ENCODE measurements at regions not wholly inside any gene's neighbourhood (a gene's known extent, or its start where the extent isn't known, plus 50 kb on each side); places are given as distances from the start of the nearest gene placed in this dataset.
"Not testable (repeated sequence)": the region's sequence is repeated elsewhere in the genome, so short reads cannot be mapped to it uniquely, and the experiment has no call there.

GRCh38 chr10:93226619-93227018 lies 152.9 kb downstream of the CYP26A1 start:
- Histone ChIP-seq H3K4me3 (ENCODE audit: low read depth, low read length) (no peak overlapping the region), H3K27me3 (ENCODE audit: control insufficient read depth, insufficient read depth, low read length) (no peaks in the 10 kb centered on the region), H3K36me3 (ENCODE audit: control insufficient read depth, insufficient read depth, low read length) (no peaks in the 10 kb centered on the region)
- DNase-seq (ENCODE audit: low read depth) (no peak), FAIRE-seq (no peak)
- TF ChIP-seq CTCF (IDR thresholded peaks at IDR 0.05; ENCODE audit: insufficient read depth, low read length, severe bottlenecking): no peak

- FAIRE-seq; H3K4me3 ChIP-seq (ENCODE audit: low read depth, low read length); H3K36me3 ChIP-seq (ENCODE audit: control insufficient read depth, insufficient read depth, low read length); DNase-seq (ENCODE audit: low read depth); H3K27me3 ChIP-seq (ENCODE audit: control insufficient read depth, insufficient read depth, low read length): not testable (repeated sequence)
Observed at GRCh38 chr10:93230596-93230995, 156.9 kb downstream of the CYP26A1 start.

- not testable (repeated sequence) for DNase-seq (ENCODE audit: low read depth); H3K36me3 ChIP-seq (ENCODE audit: control insufficient read depth, insufficient read depth, low read length); H3K27me3 ChIP-seq (ENCODE audit: control insufficient read depth, insufficient read depth, low read length); H3K4me3 ChIP-seq (ENCODE audit: low read depth, low read length); FAIRE-seq
Observed at GRCh38 chr10:93232159-93232558, 158.5 kb downstream of the CYP26A1 start.

- not testable (repeated sequence) for H3K27me3 ChIP-seq (ENCODE audit: control insufficient read depth, insufficient read depth, low read length); H3K4me3 ChIP-seq (ENCODE audit: low read depth, low read length); DNase-seq (ENCODE audit: low read depth); FAIRE-seq; H3K36me3 ChIP-seq (ENCODE audit: control insufficient read depth, insufficient read depth, low read length)
Observed at GRCh38 chr10:93234940-93235339, 161.2 kb downstream of the CYP26A1 start.

- TF ChIP-seq CTCF (IDR thresholded peaks at IDR 0.05; ENCODE audit: insufficient read depth, low read length, severe bottlenecking): no peak
- no peak overlapping the region for H3K4me3 ChIP-seq (ENCODE audit: low read depth, low read length)
- peaks cover 6% of the 10 kb centered on the region for H3K27me3 ChIP-seq (ENCODE audit: control insufficient read depth, insufficient read depth, low read length)
- H3K36me3 ChIP-seq (ENCODE audit: control insufficient read depth, insufficient read depth, low read length): no peaks in the 10 kb centered on the region
- no peak for FAIRE-seq
- DNase-seq (ENCODE audit: low read depth): no peak
Observed at GRCh38 chr10:93235686-93236085, 162.0 kb downstream of the CYP26A1 start.

- no peak for DNase-seq (ENCODE audit: low read depth)
- peaks cover 6% of the 10 kb centered on the region for H3K27me3 ChIP-seq (ENCODE audit: control insufficient read depth, insufficient read depth, low read length)
- TF ChIP-seq CTCF (IDR thresholded peaks at IDR 0.05; ENCODE audit: insufficient read depth, low read length, severe bottlenecking): no peak
- peak; percentile 40 for FAIRE-seq
- H3K36me3 ChIP-seq (ENCODE audit: control insufficient read depth, insufficient read depth, low read length): no peaks in the 10 kb centered on the region
- H3K4me3 ChIP-seq (ENCODE audit: low read depth, low read length): no peak overlapping the region
Observed at GRCh38 chr10:93236393-93237040, 162.8 kb downstream of the CYP26A1 start.

- no peaks in the 10 kb centered on the region for H3K36me3 ChIP-seq (ENCODE audit: control insufficient read depth, insufficient read depth, low read length)
- no peak overlapping the region for H3K4me3 ChIP-seq (ENCODE audit: low read depth, low read length)
- TF ChIP-seq CTCF (IDR thresholded peaks at IDR 0.05; ENCODE audit: insufficient read depth, low read length, severe bottlenecking): no peak
- DNase-seq (ENCODE audit: low read depth) (no peak), FAIRE-seq (no peak)
- H3K27me3 ChIP-seq (ENCODE audit: control insufficient read depth, insufficient read depth, low read length): no peaks in the 10 kb centered on the region
Observed at GRCh38 chr10:93245147-93245546, 171.5 kb downstream of the CYP26A1 start.

Data from bronchial epithelial cell (primary cell).